Lung (tissue), 11 donors: ENCODE measurements at regions not wholly inside any gene's neighbourhood (a gene's known extent, or its start where the extent isn't known, plus 50 kb on each side); places are given as distances from the start of the nearest gene placed in this dataset.

Experiments used
- ATAC-seq: fragments of 200-7000 bp; cut with Tn5 transposase; one replicate; pipeline ENCODE4 v1.9.1; 2020; ENCODE audit warnings: moderate number of reproducible peaks; ENCODE audit not compliant: insufficient read depth, low FRiP score
- DNase-seq, 3 donors: peaks; one replicate each; pipeline ENCODE4 v3.0.0-alpha.2; 2013 to 2017
- H3K27ac ChIP-seq, 2 donors: one replicate each; pipeline ENCODE4 v1.5.1; 2013; ENCODE audit warnings: mild to moderate bottlenecking in 2 of 2, moderate library complexity in 2 of 2, control low read depth in 1 of 2, inconsistent platforms in 1 of 2, low read depth in 1 of 2, low read length in 1 of 2
- H3K27me3 ChIP-seq, 3 donors: one replicate each; pipeline ENCODE4 v1.5.1; 2013; ENCODE audit warnings: low read length in 2 of 3; ENCODE audit not compliant: control insufficient read depth in 3 of 3, insufficient read depth in 3 of 3
- H3K36me3 ChIP-seq, 4 donors: one replicate each; pipeline ENCODE4 v1.5.1; 2013; ENCODE audit warnings: low read length in 4 of 4, mild to moderate bottlenecking in 1 of 4, moderate library complexity in 1 of 4; ENCODE audit not compliant: control insufficient read depth in 4 of 4, insufficient read depth in 4 of 4
- H3K4me1 ChIP-seq, 5 donors: one replicate each; pipeline ENCODE4 v1.5.1; 2013; ENCODE audit warnings: low read length in 5 of 5, mild to moderate bottlenecking in 2 of 5, moderate library complexity in 1 of 5; ENCODE audit not compliant: control insufficient read depth in 5 of 5, insufficient read depth in 5 of 5
- H3K4me3 ChIP-seq: one replicate; pipeline ENCODE4 v1.5.1; 2013; ENCODE audit warnings: mild to moderate bottlenecking, control low read depth, moderate library complexity
- H3K9ac ChIP-seq, 2 donors: one replicate each; pipeline ENCODE4 v1.5.1; 2013; ENCODE audit warnings: low read length in 2 of 2, control low read depth in 1 of 2; ENCODE audit not compliant: insufficient read depth in 1 of 2
- H3K9me3 ChIP-seq, 4 donors: one replicate each; pipeline ENCODE4 v1.5.1; 2013; ENCODE audit warnings: low read length in 3 of 4, mild to moderate bottlenecking in 1 of 4, moderate library complexity in 1 of 4; ENCODE audit not compliant: control insufficient read depth in 4 of 4, insufficient read depth in 3 of 4
- CTCF ChIP-seq: IDR thresholded peaks from 2 replicates; pipeline ENCODE4 v1.5.1; 2012; ENCODE audit warnings: mild to moderate bottlenecking; ENCODE audit errors: control extremely low read depth, extremely low read depth
- WGBS, 2 donors: extraction: QIAGEN DNeasy Blood & Tissue Kit; methylation state at CpG; one replicate each; pipeline ENCODE4 v1.1.7; 2013; 5-methylcytosine and 5-hydroxymethylcytosine counted together
- donor health status: control.
- donor health status: control.
- donor health status: Bipolar disorder and iron deficiency.
- donor health status: healthy.
- donor health status: DM: yes; HTN: yes; CAD: no.

- DNase-seq: no peak
- 88 to 96% methylated on average over 1 of the region's 1 CpG for WGBS, 2 donors
Observed at GRCh38 chr22:34599567-34599966, 466.4 kb upstream of the ISX start.

GRCh38 chr22:34604312-34604711 is 461.6 kb upstream of the ISX start:
- ATAC-seq: no peak
- H3K4me1 ChIP-seq: no peaks in the 10 kb centered on the region
- WGBS, 2 donors: 46 to 53% methylated on average over 3 of the region's 3 CpGs

More at GRCh38 chr22:34599567-34599966, 466.4 kb upstream of the ISX start:
- no peaks in the 10 kb centered on the region for H3K36me3 ChIP-seq
- H3K27ac ChIP-seq: no peak overlapping the region
- peaks cover 0 to 2% (median 0%) of the 10 kb centered on the region in 4 donors for H3K9me3 ChIP-seq
- no peak for TF ChIP-seq CTCF
- no peaks in the 10 kb centered on the region for H3K27me3 ChIP-seq
- H3K4me3 ChIP-seq: no peak overlapping the region
- no peaks in the 10 kb centered on the region for H3K4me1 ChIP-seq
- H3K9ac ChIP-seq: no peak overlapping the region
- ATAC-seq: no peak

GRCh38 chr22:34608106-34608505 is 457.9 kb upstream of the ISX start:
- WGBS, 2 donors: 82 to 90% methylated on average over 5 of the region's 5 CpGs
- Histone ChIP-seq H3K27ac (no peak overlapping the region), H3K4me3 (no peak overlapping the region), H3K4me1 (no peaks in the 10 kb centered on the region), H3K36me3 (no peaks in the 10 kb centered on the region), H3K9ac (no peak overlapping the region), H3K27me3 (no peaks in the 10 kb centered on the region), H3K9me3 (no peaks in the 10 kb centered on the region)
- no peak for DNase-seq
- no peak for TF ChIP-seq CTCF
- ATAC-seq: no peak

More at GRCh38 chr22:34604312-34604711, 461.6 kb upstream of the ISX start:
- H3K9ac ChIP-seq: no peak overlapping the region
- no peaks in the 10 kb centered on the region for H3K36me3 ChIP-seq
- no peak overlapping the region for H3K27ac ChIP-seq
- TF ChIP-seq CTCF: no peak
- peaks cover 0 to 2% (median 0%) of the 10 kb centered on the region in 4 donors for H3K9me3 ChIP-seq
- H3K4me3 ChIP-seq: no peak overlapping the region
- DNase-seq: no peak
- H3K27me3 ChIP-seq: no peaks in the 10 kb centered on the region

- no peak for TF ChIP-seq CTCF
- 69 to 80% methylated on average over 1 of the region's 1 CpG for WGBS, 2 donors
- Histone ChIP-seq H3K9ac (no peak overlapping the region), H3K36me3 (no peaks in the 10 kb centered on the region), H3K27me3 (no peaks in the 10 kb centered on the region), H3K4me1 (no peaks in the 10 kb centered on the region), H3K27ac (no peak overlapping the region), H3K4me3 (no peak overlapping the region), H3K9me3 (no peaks in the 10 kb centered on the region)
- ATAC-seq (no peak), DNase-seq (no peak)
Observed at GRCh38 chr22:34608540-34609115, 457.3 kb upstream of the ISX start.
